GM19099 (cell line): ENCODE measurements at regions not wholly inside any gene's neighbourhood (a gene's known extent, or its start where the extent isn't known, plus 50 kb on each side); places are given as distances from the start of the nearest gene placed in this dataset.

ENCODE experiments used
- POLR2A ChIP-seq: IDR thresholded peaks from 3 replicates; pipeline ENCODE4 v1.6.1; 2011; ENCODE audit warnings: low read depth; ENCODE audit not compliant: insufficient read length; ENCODE audit errors: extremely low read depth

DNA sequence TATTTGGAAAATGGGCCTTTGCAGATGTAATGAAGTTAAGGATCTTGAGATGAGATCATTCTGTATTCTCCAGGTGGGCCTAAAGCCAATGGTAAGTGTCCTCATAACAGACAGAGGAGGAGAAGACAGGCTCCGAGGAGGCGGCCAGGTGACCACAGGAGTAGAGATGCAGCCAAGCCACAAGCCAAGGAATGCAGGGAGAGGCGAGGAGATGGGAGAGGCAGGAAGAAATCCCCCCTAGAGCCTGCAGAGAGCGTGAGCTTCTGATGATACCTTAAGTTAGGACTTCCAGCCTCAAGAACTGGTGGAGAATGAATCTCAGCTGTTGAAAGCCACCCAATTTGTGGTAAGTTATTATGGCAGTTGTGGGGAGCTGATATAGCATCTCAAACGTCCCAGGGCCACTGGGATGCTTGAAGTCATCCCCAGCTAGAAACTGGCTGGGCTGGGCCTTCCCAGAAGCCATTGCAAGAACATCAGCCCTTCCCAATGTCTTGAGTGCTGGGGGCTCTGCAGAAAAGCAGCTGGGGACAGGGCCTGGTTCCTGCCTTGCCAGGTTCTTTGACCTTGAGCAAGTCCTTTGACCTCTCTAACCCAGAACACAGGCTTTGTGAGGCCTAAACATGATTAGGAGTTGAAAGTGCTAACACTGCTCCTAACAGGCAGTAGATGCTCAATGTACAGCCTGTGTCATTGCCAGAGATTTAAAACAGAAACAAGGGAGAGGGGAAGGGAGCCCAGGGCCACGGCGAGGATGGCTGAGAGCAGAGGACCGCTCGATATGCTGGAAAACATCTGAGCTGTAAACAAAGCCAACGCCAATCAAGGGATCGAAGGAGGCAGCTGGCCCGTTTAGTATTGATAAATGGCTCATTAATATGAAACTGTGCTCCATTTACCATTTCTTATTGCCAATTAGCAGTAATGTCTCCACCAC lies 632.3 kb downstream of the TBC1D22A start:
- TF ChIP-seq POLR2A = no peak

DNA sequence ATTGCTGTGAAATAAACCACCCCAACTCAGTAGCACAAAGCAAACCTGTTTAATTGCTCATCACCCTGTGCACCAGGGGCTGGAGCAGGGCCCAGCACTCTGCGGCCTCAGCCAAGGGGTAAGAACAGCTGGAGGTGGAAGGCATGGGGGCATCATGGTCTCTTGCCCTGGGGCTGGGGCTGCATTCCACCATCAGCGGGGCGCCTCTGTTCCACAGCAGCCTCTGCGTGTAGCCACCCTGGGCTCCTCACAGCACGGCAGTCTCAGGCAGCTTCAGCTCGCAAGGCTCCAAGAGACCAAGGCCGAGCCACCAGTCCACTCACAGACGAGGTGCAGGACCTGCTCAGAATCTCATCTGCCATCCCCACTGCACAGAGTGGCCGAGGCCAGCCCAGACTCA lies 630.7 kb downstream of the TBC1D22A start:
- TF ChIP-seq POLR2A = no peak

DNA sequence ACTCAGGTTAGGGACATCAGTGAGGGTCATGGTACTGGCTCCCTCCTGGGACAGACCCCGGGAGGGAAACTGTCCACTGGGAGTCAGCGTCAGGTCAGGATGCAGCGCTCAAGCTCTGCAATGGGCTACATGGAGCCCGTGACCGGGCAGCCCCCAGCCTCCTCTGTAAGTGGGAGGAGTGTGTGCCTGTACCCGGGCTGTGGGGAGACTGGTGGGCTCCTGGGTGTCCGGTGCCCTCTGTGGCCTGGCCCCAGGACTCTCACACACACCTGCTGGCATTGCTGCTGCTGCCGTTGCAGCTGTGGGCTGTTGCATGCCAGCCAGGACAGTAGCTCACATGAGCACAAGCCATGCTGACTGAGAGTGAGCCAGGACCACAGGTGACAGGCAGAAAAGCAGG lies 630.3 kb downstream of the TBC1D22A start:
- no peak for TF ChIP-seq POLR2A

DNA sequence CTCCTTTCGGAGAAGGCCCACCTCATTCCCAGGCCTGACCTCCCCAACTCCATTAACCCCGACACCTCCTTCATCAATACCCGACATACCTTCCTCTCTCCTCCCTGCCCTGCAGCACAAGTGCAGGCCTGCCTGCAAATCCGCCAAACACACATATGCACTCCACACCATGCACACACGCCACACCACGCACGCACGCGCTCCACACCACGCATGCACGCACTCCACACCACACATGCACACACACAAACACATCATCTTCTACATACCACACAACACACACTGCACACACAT lies 629.6 kb downstream of the TBC1D22A start:
- no peak for TF ChIP-seq POLR2A

DNA sequence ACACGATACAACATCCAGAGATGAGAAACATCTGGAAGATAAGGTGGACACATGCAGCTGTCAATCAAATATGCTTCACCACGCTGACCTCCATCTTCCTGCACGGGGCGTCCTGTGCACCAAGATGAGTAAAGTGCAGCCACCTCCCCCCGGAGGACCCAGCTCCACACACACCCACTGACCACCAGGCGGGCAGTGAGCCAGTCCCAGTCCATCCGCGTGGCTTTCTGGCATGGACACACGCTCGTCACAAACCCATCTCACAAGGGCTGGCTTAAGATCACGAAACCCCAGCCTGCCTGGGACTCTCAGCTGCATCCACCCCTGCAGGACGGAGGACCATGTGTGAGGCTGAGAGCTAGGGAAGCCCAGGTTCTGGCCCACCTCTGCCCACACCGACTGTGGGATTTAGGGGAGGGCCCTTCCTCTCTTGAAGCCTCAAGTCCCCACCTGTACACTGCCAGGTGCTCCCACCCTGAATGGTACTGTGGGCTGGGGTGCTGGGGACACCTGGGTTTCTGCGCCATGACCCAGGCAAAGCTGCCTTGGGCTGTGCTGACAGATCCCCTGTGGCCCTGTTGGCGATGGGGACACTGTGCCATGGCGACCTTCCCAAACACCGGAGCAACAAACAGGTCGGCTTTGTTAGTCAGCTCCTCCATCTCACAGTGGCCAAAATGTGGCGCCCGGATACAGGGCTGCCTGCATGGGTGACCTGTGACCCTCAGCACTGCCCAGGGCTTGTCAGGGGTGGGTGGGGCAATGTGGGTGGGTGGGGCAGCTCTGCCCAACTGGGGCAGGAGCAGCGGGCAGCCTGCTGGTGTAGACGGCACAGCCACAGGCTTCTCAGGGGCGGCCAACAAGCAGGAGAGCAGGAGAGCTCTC lies 629.0 kb downstream of the TBC1D22A start:
- no peak for TF ChIP-seq POLR2A

DNA sequence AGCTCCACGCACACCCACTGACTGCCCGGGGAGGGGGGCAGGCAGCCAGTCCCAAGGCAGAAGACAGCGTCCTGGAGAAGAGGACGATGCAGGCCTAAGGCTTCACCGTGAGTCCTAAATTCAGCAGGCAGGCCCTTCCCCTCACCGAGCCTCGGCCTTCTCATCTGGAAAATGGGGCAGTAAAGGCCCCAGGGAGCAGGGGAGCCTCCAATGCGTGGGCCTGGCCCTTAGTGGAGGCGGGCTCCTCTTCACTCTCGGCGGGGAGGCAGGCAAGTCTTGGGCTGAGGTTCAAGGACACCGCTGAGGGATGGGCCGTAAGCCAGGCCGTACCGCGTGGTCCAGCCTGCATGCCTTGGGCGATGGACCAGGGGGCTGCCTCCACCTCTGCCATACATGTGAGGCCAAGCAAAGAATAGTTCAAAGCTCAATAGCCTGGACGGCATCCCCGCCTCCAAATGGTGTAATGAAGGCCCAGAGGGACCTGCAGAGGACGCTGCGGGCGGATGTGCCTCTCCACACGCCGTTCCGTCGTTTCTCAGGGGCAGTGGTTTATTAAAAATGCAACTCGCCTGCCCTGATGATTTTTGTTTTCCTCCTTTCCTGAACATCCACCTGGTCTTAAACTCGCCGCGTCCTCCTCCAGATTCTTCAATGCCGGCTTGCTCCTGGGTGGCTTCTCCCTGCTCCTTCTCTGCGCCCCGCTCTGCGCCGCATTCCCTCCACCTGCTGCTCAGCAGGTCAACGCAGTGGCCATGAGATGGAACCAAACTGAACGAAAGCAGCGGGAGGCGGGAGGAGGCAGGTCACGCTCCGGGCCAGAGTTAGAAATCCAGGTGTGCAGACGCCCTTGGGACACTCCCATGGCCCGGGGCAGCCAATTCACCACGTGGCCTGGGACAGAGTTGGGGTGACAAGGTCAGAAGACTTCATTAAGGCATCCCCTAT lies 627.8 kb downstream of the TBC1D22A start:
- TF ChIP-seq POLR2A = no peak

DNA sequence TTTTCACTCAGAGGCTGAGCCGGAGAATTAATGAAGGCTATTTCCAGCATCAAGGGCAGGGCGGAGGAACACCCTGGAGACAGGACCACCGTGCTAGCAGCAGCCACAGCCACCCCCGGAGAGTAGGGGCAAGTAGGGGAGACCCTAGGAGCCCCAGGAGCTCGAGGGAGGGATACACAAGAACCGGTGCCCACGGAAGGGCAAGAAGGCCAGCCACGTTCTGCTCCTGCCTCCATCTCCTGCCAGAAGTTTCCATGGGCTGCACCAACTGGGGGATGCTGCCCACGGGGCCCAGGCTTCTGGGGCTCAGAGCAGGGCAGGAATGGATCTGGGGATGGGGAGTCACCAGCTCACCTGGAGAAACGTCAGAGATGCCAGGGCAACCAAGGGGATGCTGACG lies 626.8 kb downstream of the TBC1D22A start:
- no peak for TF ChIP-seq POLR2A

DNA sequence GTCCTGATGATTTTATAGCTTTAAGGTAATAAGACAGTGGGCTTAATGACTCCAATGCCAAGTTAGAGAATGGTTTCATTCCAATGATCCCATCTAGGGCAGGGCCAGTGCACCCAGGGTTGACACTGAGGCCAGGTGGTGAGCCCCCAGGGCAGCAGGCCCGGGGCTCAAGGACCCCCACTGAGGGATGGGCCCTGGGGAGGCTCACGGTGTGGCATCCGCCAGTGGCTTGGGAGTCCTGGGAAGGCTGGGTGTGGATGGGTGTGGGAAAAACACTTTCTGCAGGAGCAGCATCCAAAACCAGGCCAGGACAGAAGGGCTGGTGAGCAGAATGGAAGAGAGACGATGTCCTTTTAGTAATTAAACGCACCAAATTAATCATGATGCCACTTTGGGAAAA lies 626.3 kb downstream of the TBC1D22A start:
- no peak for TF ChIP-seq POLR2A

DNA sequence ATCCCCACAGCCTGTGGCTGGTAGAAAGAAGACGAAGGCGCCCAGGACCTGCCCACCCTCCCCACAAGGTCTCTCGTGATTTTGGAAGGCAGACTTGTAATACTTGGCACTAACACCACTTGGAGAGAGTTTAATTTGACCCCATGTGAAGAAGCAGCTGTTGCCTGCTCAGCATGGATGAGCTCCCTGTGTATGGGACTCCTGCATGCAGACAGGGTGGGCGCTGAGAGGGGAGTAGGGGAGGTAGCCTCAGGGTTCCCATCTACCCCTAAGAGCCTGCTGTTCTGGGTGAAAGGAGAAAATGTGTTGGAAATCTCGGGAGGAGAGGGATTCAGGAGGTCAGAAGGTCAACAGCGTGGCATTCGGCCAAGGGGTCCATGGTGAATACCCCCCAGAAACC lies 625.9 kb downstream of the TBC1D22A start:
- no peak for TF ChIP-seq POLR2A

DNA sequence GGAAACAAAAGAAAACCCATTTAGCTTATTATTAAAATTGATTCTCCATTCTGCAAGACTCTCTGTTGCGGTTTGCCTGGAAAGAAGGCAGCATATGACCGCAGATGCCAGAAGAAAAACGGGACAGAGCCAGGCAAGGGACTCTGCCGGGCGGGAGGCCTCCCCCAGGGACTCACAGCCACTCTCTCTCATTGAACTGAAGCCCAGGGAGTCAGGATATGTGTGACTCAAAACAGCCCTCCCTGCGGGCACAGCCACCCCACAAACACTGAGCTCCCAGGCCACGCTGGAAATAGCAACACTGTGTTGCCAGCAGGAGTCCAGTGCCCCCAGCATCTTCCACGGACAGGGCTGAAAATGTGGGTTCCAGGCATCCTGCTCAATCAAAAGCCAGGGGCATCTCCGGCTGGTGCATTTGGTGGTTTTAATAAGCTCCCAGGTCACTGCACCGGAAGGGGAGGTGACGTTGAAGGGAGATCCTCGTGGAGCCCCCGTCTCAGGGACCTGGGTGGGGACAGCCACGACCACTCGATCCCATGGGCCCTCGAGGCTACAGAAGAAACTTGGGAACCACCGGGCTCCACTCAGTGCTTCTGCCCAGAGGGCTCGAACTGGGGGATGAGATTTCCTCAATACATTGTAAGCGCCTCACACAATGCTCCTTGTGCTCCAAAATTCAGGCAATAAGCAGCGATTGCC lies 624.5 kb downstream of the TBC1D22A start:
- TF ChIP-seq POLR2A = no peak

DNA sequence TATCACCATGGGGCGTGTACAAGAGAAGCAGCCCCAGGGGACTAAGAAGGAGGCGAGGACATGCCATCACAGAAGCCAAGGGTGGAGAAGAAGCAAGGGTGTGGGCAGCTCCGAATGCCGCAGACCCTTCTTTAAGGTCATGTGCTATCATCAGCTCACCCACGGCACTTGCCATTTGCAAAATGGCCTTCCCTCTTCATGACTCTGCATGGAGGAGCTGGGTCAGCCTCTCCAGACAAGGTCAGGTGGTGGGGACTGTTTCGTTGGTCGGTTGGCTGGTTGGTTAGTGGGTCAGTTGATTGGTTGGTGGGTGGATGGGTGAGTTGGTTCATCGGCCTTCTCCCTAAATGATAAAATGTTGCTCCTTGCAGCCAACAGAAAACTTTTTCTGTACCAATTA lies 622.5 kb downstream of the TBC1D22A start:
- no peak for TF ChIP-seq POLR2A

DNA sequence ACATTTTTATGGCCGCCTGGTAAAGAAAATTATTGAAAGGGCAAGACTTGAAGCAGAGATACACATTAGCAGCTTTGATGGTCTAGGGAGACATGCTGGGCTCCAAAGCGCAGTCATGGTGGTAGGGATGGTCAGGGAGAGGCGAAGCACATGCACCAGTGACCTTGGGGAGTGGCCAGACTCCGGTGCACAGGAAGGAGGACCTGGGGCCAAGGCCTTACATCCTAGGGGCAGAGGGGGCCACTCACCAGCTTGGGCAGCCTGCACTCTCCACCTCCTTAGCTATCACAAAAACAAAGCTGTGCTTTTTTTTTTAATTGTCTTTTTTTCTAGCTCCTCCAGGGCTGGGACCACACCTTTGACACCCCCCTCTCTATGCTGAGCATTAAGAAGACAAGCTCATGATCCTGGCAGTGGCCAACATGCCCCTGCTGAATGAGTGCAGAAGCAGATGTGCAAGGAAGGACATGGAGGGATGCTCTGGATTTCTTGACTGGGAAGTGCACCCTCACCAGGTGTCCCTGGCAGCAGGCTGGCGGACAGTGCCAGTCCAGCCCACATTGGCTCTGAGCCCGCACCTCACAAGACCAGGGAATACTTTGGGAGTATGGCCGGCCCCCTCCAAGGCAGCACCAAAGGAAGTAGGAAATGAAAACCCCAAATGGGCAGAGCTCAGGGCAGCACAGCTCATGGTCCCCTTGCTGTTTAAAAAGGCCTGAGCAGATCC lies 619.9 kb downstream of the TBC1D22A start:
- TF ChIP-seq POLR2A = no peak

DNA sequence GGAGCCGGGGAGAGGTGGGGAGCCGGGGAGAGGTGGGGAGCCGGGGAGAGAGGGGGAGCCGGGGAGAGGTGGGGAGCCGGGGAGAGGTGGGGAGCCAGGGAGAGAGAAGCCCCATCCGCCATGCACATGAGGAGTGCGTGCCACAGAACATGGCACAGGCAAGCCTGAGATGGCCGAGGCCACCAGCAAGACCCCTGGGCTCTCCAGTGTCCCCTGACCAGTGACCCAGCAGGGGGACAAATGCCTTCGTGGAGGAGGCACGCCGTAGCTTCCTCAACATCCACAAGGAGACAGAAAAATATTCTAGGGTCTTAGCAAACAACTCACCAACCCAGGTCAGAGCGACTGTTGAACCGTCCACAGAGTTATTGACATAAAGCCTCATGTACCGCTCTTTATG lies 618.8 kb downstream of the TBC1D22A start:
- TF ChIP-seq POLR2A = no peak

DNA sequence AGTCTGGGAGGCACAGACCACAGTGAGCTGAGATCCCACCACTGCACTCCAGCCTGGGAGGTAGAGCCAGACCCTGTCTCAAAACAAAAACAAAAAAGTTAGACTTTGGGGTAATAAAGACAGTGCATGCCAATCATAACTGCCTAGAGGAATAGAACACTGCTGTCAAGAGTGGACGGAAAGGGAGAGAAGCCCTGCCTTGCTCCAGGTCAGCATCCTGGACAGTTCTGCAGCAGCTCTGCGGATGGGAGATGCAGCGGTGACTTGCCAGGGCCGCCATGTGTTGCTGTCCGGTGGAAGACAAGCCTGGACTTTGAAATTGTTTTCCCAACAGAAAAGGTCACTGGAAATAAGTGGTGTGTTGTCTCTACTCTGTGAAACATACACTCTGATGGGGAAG lies 618.2 kb downstream of the TBC1D22A start:
- no peak for TF ChIP-seq POLR2A
